T-helper 1 cell treated with Interleukin-12 subunit alpha and Interleukin-12 subunit beta and Interleukin-4 antibody, amounts not matched to agents 30 μg/mL and 1 μg/mL, for 36 hours (primary cell): ENCODE measurements at regions not wholly inside any gene's neighbourhood (a gene's known extent, or its start where the extent isn't known, plus 50 kb on each side); places are given as distances from the start of the nearest gene placed in this dataset.

Source experiments
- H3K27ac Mint-ChIP-seq: one replicate; pipeline ENCODE4 v1.8.0; 2021; ENCODE audit warnings: mild to moderate bottlenecking, mixed read lengths
- H3K27me3 Mint-ChIP-seq: one replicate; pipeline ENCODE4 v1.8.0; 2021; ENCODE audit warnings: low read depth, mixed read lengths
- H3K36me3 Mint-ChIP-seq: one replicate; pipeline ENCODE4 v1.8.0; 2021; ENCODE audit warnings: low read depth, mixed read lengths
- H3K4me1 Mint-ChIP-seq: one replicate; pipeline ENCODE4 v1.8.0; 2021; ENCODE audit warnings: low read depth, mixed read lengths
- H3K4me3 Mint-ChIP-seq: one replicate; pipeline ENCODE4 v1.8.0; 2021; ENCODE audit warnings: mild to moderate bottlenecking, moderate library complexity, mixed read lengths
- H3K9me3 Mint-ChIP-seq: one replicate; pipeline ENCODE4 v1.8.0; 2021; ENCODE audit warnings: mixed read lengths

DNA sequence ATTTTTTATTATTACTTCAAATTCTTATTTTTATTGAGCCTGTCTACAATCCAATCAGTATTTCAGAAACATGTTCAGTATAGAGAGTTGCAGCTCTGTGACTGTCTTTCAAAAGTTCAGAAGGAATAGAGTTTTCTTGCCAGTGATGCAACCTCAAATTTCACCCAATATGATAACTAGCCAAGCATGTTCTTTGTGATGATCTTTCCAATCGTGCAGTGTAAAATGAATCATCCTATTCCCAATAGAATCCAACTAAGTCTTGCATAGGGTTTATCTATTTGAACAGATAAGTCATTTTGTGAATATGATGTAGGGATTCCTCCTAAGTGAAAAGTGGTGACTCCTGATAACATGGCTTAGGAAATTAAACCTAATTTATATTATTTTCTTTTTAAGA is 937.8 kb downstream of the KCNJ2 start:
- H3K9me3 Mint-ChIP-seq = peaks cover 18% of the 10 kb centered on the region

DNA sequence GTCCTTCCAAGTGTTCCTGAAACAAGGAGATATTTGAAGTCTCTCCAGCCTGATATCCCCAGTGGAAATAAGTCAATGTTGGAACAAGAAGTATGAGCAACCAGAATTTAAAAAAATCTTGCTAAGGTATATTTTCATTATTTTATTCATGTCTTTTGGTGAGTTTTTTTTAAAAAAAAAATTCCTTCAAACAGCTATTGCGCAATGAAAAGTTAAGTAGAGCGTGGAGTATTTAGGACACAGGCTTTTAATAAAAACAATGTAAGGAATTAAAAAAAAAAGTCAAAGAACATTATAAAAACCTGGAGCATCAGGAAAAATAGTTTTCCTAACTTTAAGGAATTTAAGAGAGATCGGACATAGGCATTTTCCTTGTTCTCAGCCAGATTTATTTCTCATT is 940.4 kb downstream of the KCNJ2 start:
- Mint-ChIP-seq H3K4me3 (no peak overlapping the region), H3K27ac (no peak overlapping the region), H3K36me3 (no peaks in the 10 kb centered on the region), H3K9me3 (peaks cover 24% of the 10 kb centered on the region), H3K4me1 (no peaks in the 10 kb centered on the region), H3K27me3 (no peaks in the 10 kb centered on the region)

More for the DNA sequence above, 937.8 kb downstream of the KCNJ2 start:
- no peak overlapping the region for H3K4me3 Mint-ChIP-seq
- no peaks in the 10 kb centered on the region for H3K36me3 Mint-ChIP-seq
- no peaks in the 10 kb centered on the region for H3K4me1 Mint-ChIP-seq
- H3K27ac Mint-ChIP-seq = no peak overlapping the region
- H3K27me3 Mint-ChIP-seq = no peaks in the 10 kb centered on the region

DNA sequence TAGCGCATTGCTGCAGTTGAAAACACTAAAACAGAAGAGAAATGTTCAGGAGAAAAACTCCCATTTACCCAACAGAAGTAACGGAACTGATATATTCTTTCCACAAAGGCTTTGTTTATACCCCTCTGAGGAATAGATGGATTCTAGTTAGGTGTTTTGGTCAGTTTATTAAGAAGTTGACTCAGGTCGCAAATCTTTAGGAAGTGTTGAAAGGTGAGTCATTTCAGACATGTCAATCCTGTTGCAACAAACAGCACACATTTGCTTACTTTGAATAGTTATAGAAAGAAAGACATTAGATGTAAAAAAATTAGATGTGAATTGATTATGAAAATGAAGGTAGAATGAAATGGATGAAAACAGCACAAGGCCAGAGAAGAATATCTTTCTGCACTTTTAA is 941.0 kb downstream of the KCNJ2 start:
- Mint-ChIP-seq H3K9me3 (peaks cover 30% of the 10 kb centered on the region), H3K27me3 (no peaks in the 10 kb centered on the region), H3K27ac (no peak overlapping the region), H3K4me1 (no peaks in the 10 kb centered on the region), H3K36me3 (no peaks in the 10 kb centered on the region), H3K4me3 (no peak overlapping the region)

DNA sequence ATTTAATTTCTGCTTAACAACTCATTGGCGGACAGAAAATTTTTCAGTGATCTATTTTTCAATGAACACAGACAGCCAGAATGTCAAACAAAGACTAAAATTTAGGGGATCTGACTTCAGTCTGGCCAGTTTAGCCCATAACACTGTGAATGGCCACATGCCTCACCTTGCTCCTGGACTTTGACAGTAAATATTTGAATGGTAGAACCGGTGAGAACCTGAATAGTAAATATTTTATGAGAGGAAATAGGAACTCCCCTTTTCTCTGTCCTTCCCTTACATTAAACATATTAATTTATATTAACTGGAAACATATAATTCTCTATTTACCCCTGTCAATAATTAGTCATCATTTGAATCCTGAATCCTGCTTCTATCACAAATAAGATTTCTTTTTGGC is 942.1 kb downstream of the KCNJ2 start:
- Mint-ChIP-seq H3K4me3 (no peak overlapping the region), H3K36me3 (no peaks in the 10 kb centered on the region), H3K27ac (no peak overlapping the region), H3K9me3 (peaks cover 32% of the 10 kb centered on the region), H3K27me3 (no peaks in the 10 kb centered on the region), H3K4me1 (no peaks in the 10 kb centered on the region)

DNA sequence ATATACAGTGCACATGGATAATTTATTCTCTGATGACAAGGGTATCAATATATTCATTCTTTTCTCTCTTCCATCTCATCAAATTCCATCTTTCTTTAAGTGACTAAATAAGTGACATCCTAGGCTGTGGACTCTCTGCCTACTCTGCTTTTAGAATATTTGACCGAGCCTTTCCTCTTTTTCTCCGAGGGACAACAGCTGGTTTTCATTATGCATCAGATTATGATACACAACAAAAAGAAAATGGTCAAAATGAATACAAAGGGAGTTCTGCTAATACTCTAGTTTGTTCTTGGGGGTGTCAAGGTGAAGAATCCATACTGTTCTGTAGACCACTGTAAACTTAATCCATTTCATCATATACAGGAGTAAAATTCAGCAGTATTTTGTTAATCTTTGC is 942.6 kb downstream of the KCNJ2 start:
- no peak overlapping the region for H3K4me3 Mint-ChIP-seq
- no peaks in the 10 kb centered on the region for H3K4me1 Mint-ChIP-seq
- peaks cover 32% of the 10 kb centered on the region for H3K9me3 Mint-ChIP-seq
- no peaks in the 10 kb centered on the region for H3K27me3 Mint-ChIP-seq
- H3K36me3 Mint-ChIP-seq = no peaks in the 10 kb centered on the region
- H3K27ac Mint-ChIP-seq = no peak overlapping the region

DNA sequence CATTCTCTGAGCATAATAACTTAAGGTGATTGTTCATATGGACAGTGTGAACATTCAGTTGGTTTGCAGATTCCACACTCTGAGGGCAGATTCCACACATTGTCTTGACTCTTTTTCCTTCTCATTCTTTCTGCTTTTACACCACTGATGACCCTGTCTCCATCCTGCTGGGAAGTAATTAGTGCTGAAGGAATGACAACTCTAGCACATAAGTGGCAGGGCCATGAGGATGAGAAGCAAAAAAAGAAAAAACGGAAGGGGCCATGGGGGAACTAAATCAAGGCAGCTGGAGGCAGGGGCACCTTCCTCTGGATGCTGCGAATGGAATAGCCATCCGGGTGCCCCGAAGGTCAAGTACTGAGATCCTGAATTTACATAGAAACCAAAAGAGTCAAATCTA is 944.0 kb downstream of the KCNJ2 start:
- Mint-ChIP-seq H3K4me3 (no peak overlapping the region), H3K27ac (no peak overlapping the region), H3K27me3 (no peaks in the 10 kb centered on the region), H3K9me3 (peaks cover 37% of the 10 kb centered on the region), H3K4me1 (no peaks in the 10 kb centered on the region), H3K36me3 (no peaks in the 10 kb centered on the region)

DNA sequence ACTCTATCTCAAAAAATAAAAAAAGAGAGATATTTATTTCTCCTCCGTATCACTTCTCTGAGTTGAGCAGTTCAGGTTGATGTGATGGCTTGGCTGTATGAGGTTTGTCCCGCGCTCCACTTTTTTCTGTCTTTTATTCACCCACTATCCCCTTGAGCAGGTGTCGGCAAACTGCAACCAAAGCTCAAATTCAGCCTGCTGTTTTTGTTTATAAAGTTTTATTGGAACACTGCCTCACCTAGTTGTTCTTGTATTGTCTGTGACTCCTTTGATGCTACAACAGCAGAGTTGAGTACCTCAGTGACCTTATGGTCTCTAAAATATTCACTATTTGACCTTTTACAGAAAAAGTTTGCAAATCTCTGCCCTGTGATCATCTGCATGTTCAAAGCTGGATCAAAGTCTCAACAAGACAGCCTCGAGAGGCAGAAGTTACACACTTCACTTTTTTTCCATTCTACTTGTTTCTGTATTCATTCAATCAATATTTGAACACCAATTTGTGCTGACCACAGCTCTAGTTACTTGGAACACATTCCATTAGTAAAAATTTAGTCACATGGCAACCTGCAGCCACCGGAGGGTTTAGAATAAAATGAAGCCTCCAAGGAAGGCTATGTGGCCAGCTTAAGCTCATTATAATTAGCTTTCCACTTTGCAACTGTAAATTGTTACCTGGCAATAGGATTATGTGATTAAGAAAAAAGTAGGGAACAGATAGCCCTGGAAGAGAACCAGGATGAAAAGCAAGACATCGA is 945.8 kb downstream of the KCNJ2 start:
- Mint-ChIP-seq H3K4me3 (no peak overlapping the region), H3K4me1 (no peaks in the 10 kb centered on the region), H3K36me3 (no peaks in the 10 kb centered on the region), H3K9me3 (peaks cover 32% of the 10 kb centered on the region), H3K27ac (no peak overlapping the region), H3K27me3 (no peaks in the 10 kb centered on the region)

DNA sequence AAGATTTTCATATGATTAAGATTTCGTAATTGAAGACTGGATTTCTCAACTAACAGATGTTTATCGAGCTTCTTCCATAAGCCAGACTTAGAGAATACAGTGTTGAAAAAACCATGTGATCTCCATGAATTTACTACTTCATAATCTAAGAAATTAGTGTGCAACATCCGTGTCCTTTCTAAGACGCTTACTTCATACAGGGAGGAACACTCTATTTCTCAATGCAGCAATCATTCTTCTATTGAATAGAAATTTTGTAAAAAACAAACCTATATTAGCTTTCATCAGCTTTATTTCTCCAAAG is 946.3 kb downstream of the KCNJ2 start:
- Mint-ChIP-seq H3K27me3 (no peaks in the 10 kb centered on the region), H3K4me3 (no peak overlapping the region), H3K4me1 (no peaks in the 10 kb centered on the region), H3K9me3 (peaks cover 28% of the 10 kb centered on the region), H3K27ac (no peak overlapping the region), H3K36me3 (no peaks in the 10 kb centered on the region)

DNA sequence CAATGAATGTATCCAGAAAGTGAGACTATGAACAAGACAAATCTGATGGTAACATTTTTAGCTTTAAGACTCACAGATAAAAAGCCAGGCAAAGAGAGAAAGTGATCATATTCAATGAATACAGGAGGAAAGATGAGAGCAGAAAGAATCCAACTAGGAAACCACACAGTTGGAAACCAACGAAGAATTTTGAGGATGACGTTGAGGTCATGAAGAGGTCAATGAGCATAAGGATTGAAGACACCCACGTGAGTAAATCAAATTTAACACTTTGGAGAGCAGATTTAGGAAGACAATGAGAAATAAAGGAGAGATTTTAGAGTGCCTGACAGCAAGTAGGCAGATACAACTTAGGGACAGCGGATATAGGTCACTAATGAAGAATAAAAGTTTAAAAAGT is 948.1 kb downstream of the KCNJ2 start:
- Mint-ChIP-seq H3K36me3 (no peaks in the 10 kb centered on the region), H3K27me3 (no peaks in the 10 kb centered on the region), H3K9me3 (peaks cover 32% of the 10 kb centered on the region), H3K4me1 (no peaks in the 10 kb centered on the region), H3K27ac (no peak overlapping the region), H3K4me3 (no peak overlapping the region)

DNA sequence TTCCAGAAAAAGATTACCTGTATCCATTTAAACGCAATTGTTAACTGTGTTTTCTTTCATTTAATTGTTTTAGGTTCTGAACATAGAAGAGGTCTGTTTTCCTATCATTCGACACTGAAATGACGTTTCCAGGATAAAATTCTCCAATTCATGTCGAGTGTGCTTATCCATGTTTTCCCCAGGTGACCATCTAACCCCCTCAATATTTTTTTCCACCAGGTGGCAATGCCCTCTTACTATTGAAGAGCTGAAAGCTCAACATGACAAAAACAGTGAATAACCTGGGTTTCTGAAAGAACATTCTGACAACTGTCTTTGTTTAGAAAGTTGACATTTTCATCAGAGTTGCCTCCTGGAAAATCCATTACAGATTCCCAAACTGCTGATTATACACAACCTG is 948.7 kb downstream of the KCNJ2 start:
- Mint-ChIP-seq H3K4me3 (no peak overlapping the region), H3K9me3 (peaks cover 34% of the 10 kb centered on the region), H3K4me1 (no peaks in the 10 kb centered on the region), H3K27me3 (no peaks in the 10 kb centered on the region), H3K27ac (no peak overlapping the region), H3K36me3 (no peaks in the 10 kb centered on the region)

DNA sequence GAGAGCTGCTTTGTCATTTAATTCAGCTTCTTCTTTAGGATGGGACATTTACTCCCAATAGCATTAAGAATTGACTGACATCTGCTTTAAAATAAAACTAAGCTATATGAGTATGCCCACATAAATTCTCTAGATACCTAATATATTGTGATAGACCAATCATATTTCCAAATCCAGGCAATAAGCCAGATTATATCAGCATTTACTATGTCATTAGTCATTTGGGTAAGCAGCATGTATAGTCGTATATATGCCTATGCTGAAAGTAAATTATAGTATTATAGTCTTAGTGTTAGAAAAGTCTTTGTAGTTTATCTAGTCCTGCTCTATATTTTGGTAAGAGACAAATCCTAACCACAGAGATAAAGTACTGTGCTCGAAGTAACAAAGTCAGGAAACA is 958.1 kb downstream of the KCNJ2 start:
- peaks cover 18% of the 10 kb centered on the region for H3K9me3 Mint-ChIP-seq
- no peak overlapping the region for H3K4me3 Mint-ChIP-seq
- no peak overlapping the region for H3K27ac Mint-ChIP-seq
- H3K4me1 Mint-ChIP-seq = no peaks in the 10 kb centered on the region
- no peaks in the 10 kb centered on the region for H3K36me3 Mint-ChIP-seq
- no peaks in the 10 kb centered on the region for H3K27me3 Mint-ChIP-seq

DNA sequence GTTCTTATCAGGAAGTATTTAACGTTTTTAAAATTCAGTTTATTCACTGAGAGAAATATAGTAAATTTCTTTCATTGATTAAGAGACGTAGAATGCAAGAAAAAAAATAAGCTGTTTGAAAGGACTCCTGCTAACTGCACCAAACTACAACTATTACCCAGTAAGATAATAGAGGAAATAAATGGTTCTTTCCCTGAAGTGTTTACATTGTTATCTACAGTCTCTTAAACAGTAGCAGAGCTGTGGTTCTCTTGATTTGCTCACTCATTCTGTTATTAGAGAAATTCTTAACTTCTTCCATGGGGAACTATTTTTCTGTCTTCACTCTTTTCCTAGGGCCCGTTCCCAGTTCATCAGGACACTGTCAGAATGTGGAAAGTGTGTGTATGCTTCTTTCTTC is 973.0 kb downstream of the KCNJ2 start:
- peaks cover 18% of the 10 kb centered on the region for H3K9me3 Mint-ChIP-seq
- H3K4me3 Mint-ChIP-seq = no peak overlapping the region
- H3K4me1 Mint-ChIP-seq = no peaks in the 10 kb centered on the region
- H3K36me3 Mint-ChIP-seq = no peaks in the 10 kb centered on the region
- H3K27ac Mint-ChIP-seq = no peak overlapping the region
- H3K27me3 Mint-ChIP-seq = no peaks in the 10 kb centered on the region

DNA sequence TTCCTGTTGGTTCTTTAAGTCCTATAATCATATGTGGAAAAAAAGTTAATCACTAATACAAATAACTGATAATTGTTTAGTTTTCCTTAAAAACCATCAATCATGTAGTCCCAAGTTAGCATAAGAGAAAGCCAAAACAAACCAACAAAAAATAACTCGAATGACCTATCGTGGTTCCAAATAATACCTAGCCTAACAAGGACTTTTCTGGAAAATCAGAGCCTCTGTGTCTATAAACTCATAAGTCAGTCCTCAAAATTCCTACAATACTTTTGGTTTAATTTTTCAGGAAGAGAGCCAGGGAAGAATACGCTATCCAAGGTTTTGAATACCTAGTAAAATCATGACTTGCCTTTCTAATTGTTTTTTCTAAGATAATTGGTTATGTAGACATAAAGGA is 975.3 kb upstream of the SOX9 start:
- Mint-ChIP-seq H3K27me3 (no peaks in the 10 kb centered on the region), H3K9me3 (peaks cover 10% of the 10 kb centered on the region), H3K4me1 (no peaks in the 10 kb centered on the region), H3K4me3 (no peak overlapping the region), H3K36me3 (no peaks in the 10 kb centered on the region), H3K27ac (no peak overlapping the region)

DNA sequence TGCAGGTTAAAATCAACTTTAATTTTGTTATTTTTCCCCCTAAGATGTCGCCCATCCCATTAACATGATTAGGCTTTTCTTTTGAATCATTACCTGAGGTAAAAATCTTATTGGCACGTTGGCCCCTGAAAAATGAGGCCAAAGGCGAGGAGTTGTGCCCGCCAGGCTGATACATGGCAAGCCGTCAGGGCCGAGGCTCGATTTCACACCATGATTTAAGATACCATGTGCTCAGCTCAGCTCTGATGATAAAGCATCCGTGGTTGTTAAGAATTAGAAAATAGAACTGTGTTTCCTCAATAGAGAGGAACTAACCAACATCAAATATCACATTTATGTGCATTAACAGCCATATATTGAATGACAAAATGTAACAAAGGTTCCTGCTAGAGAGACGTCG is 972.9 kb upstream of the SOX9 start:
- Mint-ChIP-seq H3K4me3 (no peak overlapping the region), H3K27me3 (no peaks in the 10 kb centered on the region), H3K4me1 (no peaks in the 10 kb centered on the region), H3K9me3 (peaks cover 3% of the 10 kb centered on the region), H3K27ac (no peak overlapping the region), H3K36me3 (no peaks in the 10 kb centered on the region)

DNA sequence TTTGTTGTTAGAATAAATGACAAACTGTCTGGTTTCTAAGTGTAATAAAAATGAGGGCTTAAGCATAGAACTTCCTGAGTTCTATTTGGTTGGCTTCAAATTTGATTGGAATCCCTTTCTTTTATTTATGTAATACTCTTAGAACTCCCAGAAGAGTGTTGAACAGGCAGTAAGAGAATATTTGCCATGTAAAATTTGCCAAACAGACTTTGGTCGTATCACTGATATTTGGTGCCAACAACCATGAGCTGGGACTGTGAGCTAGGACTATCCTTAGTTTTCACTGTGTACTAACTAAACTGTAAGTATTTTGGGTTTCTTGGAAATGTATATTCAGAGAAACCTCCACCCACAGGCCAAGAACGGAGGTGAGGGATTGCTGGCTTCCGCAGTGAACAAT is 971.2 kb upstream of the SOX9 start:
- no peaks in the 10 kb centered on the region for H3K36me3 Mint-ChIP-seq
- no peak overlapping the region for H3K27ac Mint-ChIP-seq
- H3K4me3 Mint-ChIP-seq = no peak overlapping the region
- no peaks in the 10 kb centered on the region for H3K27me3 Mint-ChIP-seq
- H3K4me1 Mint-ChIP-seq = no peaks in the 10 kb centered on the region
- peaks cover 8% of the 10 kb centered on the region for H3K9me3 Mint-ChIP-seq

DNA sequence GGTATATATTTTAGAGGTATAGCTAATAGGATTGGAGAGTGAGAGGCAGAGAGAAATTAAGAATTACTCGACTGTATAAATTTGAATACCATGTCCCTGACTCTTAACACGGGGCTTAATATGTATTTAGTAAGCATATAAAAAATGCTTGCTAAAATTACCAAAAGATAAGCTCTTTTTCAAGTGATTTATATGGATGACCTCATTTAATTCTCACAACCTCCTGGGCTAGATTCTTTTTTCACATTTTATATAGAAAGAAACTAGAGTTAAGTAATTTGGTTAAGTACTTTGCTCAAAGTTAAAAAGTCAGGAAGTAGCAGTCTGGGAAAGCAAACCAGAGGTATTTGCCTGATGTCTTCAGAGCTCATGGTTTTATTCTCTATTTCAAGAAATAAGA is 963.5 kb upstream of the SOX9 start:
- Mint-ChIP-seq H3K4me3 (no peak overlapping the region), H3K4me1 (no peaks in the 10 kb centered on the region), H3K27ac (no peak overlapping the region), H3K36me3 (no peaks in the 10 kb centered on the region), H3K9me3 (peaks cover 5% of the 10 kb centered on the region), H3K27me3 (no peaks in the 10 kb centered on the region)
